Mesothelial cell of epicardium (in vitro differentiated cells): ENCODE measurements at regions not wholly inside any gene's neighbourhood (a gene's known extent, or its start where the extent isn't known, plus 50 kb on each side); places are given as distances from the start of the nearest gene placed in this dataset.

Experiments used
- DNase-seq, 2 experiments: peaks; one replicate each; pipeline ENCODE4 v3.0.0; 2021; ENCODE audit warnings: low spot score in 2 of 2; ENCODE audit not compliant: unreplicated experiment in 2 of 2
- H3K27ac Mint-ChIP-seq: 2 replicates; pipeline ENCODE4 v1.8.0; 2021; ENCODE audit warnings: mixed read lengths
- H3K27me3 Mint-ChIP-seq: 2 replicates; pipeline ENCODE4 v1.8.0; 2021; ENCODE audit warnings: low read depth, mixed read lengths
- H3K36me3 Mint-ChIP-seq: 2 replicates; pipeline ENCODE4 v1.8.0; 2021; ENCODE audit warnings: mixed read lengths
- H3K4me1 Mint-ChIP-seq: 2 replicates; pipeline ENCODE4 v1.8.0; 2021; ENCODE audit warnings: mixed read lengths
- H3K4me3 Mint-ChIP-seq: 2 replicates; pipeline ENCODE4 v1.8.0; 2021; ENCODE audit warnings: mild to moderate bottlenecking, moderate library complexity, mixed read lengths
- H3K9me3 Mint-ChIP-seq: 2 replicates; pipeline ENCODE4 v1.8.0; 2021; ENCODE audit warnings: mixed read lengths
- CTCF ChIP-seq: fragments of 200-600 bp; sonication (generic); IDR thresholded peaks from one replicate; pipeline ENCODE4 v1.5.0; 2021; ENCODE audit warnings: antibody characterized with exemption; ENCODE audit not compliant: unreplicated experiment

DNA sequence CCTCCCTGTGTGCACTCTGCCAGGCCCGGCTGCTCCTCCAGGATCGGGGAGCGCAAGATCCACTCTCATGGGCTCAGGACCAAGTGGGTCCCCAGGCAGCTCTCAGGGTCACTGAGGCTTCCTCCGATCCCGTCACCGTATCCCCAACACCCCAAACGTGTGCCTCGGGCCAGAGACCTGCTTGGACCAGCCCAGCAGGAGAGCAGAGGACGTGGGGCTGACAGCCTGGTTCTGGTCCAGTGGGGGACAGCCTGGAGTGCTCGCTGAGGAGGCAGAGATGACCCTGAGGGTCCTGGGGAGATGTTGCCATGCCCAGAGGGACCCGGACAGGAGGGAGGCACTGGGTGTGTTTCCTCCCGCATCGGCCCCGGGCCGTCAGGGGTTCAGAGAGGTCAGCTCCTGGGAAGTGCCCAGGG is 1402.6 kb downstream of the BRD1 start:
- Mint-ChIP-seq H3K27ac (no peak overlapping the region), H3K36me3 (no peaks in the 10 kb centered on the region)

GRCh38 chr22:48424661-48425060 is 1403.0 kb downstream of the BRD1 start:
- Mint-ChIP-seq H3K27ac (no peak overlapping the region), H3K4me1 (peaks cover 15% of the 10 kb centered on the region), H3K27me3 (peaks cover 9% of the 10 kb centered on the region), H3K36me3 (no peaks in the 10 kb centered on the region), H3K9me3 (no peaks in the 10 kb centered on the region), H3K4me3 (no peak overlapping the region)
- DNase-seq: no peak
- no peak for TF ChIP-seq CTCF

More for the DNA sequence above, 1402.6 kb downstream of the BRD1 start:
- H3K4me3 Mint-ChIP-seq: no peak overlapping the region
- H3K4me1 Mint-ChIP-seq: peaks cover 15% of the 10 kb centered on the region
- H3K9me3 Mint-ChIP-seq: no peaks in the 10 kb centered on the region
- peaks cover 9% of the 10 kb centered on the region for H3K27me3 Mint-ChIP-seq
- no peak for DNase-seq
- no peak for TF ChIP-seq CTCF

- TF ChIP-seq CTCF: no peak
Observed at GRCh38 chr22:48424201-48424627, 1403.5 kb downstream of the BRD1 start.

DNA sequence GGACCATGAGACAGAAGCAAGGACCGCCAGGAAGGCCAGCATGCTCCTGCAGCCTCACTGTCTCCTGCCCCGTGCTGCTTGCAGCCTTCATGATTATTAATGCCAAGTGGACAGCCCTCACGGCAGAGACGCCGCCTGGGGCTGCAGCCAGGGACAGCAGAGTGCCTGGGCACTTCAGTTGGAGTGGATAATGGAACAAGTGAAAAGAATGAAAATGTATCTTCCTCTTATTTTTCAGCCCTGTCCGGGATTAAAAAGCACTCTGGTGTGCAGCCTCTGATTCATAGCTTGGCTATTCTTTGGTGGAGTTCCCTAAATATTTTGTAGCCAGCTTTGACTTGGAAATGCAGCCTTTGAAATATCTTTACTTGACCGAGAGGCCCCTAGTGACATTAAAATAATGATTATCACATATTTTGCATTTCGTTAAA is 1404.2 kb downstream of the BRD1 start:
- Mint-ChIP-seq H3K4me1 (peaks cover 6% of the 10 kb centered on the region), H3K9me3 (no peaks in the 10 kb centered on the region), H3K36me3 (no peaks in the 10 kb centered on the region), H3K27me3 (peaks cover 14% of the 10 kb centered on the region), H3K4me3 (no peak overlapping the region), H3K27ac (no peak overlapping the region)
- DNase-seq: no peak
- TF ChIP-seq CTCF: no peak

More at GRCh38 chr22:48424201-48424627, 1403.5 kb downstream of the BRD1 start:
- peaks cover 12% of the 10 kb centered on the region for H3K27me3 Mint-ChIP-seq
- H3K9me3 Mint-ChIP-seq: no peaks in the 10 kb centered on the region
- H3K27ac Mint-ChIP-seq: no peak overlapping the region
- H3K4me1 Mint-ChIP-seq: peaks cover 13% of the 10 kb centered on the region
- no peaks in the 10 kb centered on the region for H3K36me3 Mint-ChIP-seq
- no peak for DNase-seq
- H3K4me3 Mint-ChIP-seq: no peak overlapping the region

GRCh38 chr22:48422900-48423480 is 1404.7 kb downstream of the BRD1 start:
- Mint-ChIP-seq H3K27me3 (peaks cover 14% of the 10 kb centered on the region), H3K36me3 (no peaks in the 10 kb centered on the region), H3K4me3 (no peak overlapping the region), H3K9me3 (no peaks in the 10 kb centered on the region), H3K27ac (no peak overlapping the region), H3K4me1 (peaks cover 2% of the 10 kb centered on the region)
- no peak for TF ChIP-seq CTCF
- DNase-seq: no peak
